HCT116 (cell line): ENCODE measurements at regions not wholly inside any gene's neighbourhood (a gene's known extent, or its start where the extent isn't known, plus 50 kb on each side); places are given as distances from the start of the nearest gene placed in this dataset.

Experiments used
- ATAC-seq: fragments of 200-7000 bp; cut with Tn5 transposase; 2 replicates; pipeline ENCODE4 v1.9.1; 2020; ENCODE audit warnings: mild to moderate bottlenecking, moderate library complexity
- BruUV-seq: library from RNA; stranded (reverse); fragments of 400-500 nt; replicated peaks from 2 replicates; lab custom pipeline; 2021; lab: Mats Ljungman, UMichigan
- CTCF ChIA-PET: fragments of 300-600 bp; sonication (Branson Sonifier 250); formaldehyde crosslinking; loops from one replicate; lab custom pipeline; 2021; ENCODE audit warnings: antibody characterized with exemption; lab: Charles Lee
- POLR2A ChIA-PET: fragments of 300-600, 350-600 bp; sonication (Branson Sonifier 250); formaldehyde crosslinking; loops from one replicate; lab custom pipeline; 2021; ENCODE audit warnings: antibody characterized with exemption; lab: Charles Lee
- RAD21 ChIA-PET, 2 experiments: fragments of 300-600 bp; sonication (Branson Sonifier 250); formaldehyde crosslinking; loops; one replicate each; lab custom pipeline; 2023; ENCODE audit warnings: low total read pairs in 2 of 2; ENCODE audit not compliant: uncharacterized antibody in 2 of 2, unreplicated experiment in 2 of 2, low non-redundant PET in 1 of 2; lab: Charles Lee
- DNase-seq: peaks from one replicate; pipeline ENCODE4 v3.0.0-alpha.2; 2010; ENCODE audit warnings: low read depth, low spot score
- H2AFZ ChIP-seq: fragments of 200-600 bp; shearing (Covaris generic), sonication (generic); 2 replicates; pipeline ENCODE4 v1.6.1; 2017; ENCODE audit warnings: low read depth, mixed run types, mixed read lengths, antibody characterized with exemption, low read length; ENCODE audit not compliant: poor library complexity, severe bottlenecking
- H3K27ac ChIP-seq: 2 replicates; pipeline ENCODE4 v1.5.1; 2012; ENCODE audit warnings: low read depth, low read length
- H3K27me3 ChIP-seq: fragments of 200-600 bp; sonication (generic); 2 replicates; pipeline ENCODE4 v1.6.1; 2016; ENCODE audit warnings: mixed run types, low read length, mixed read lengths; ENCODE audit not compliant: insufficient read depth
- H3K36me3 ChIP-seq, 2 experiments: fragments of 200-500 bp in 1 of 2; fragments of 200-600 bp in 1 of 2; sonication (Bioruptor generic) in 1 of 2; sonication (generic) in 1 of 2; 2 replicates each; pipeline versions ENCODE4 v1.5.1 to v1.6.1; 2014 to 2016; ENCODE audit warnings: low read length in 2 of 2, inconsistent platforms in 1 of 2, mixed read lengths in 1 of 2, mixed run types in 1 of 2; ENCODE audit not compliant: insufficient read depth in 2 of 2, control insufficient read depth in 1 of 2
- H3K4me1 ChIP-seq, 2 experiments: fragments of 200-600 bp in 1 of 2; sonication (generic) in 1 of 2; 2 replicates each; pipeline versions ENCODE4 v1.5.1 to v1.6.1; 2012 to 2017; ENCODE audit warnings: low read length in 2 of 2, inconsistent platforms in 1 of 2, mild to moderate bottlenecking in 1 of 2, mixed read lengths in 1 of 2, mixed run types in 1 of 2, moderate library complexity in 1 of 2; ENCODE audit not compliant: insufficient read depth in 2 of 2, control insufficient read depth in 1 of 2
- H3K4me2 ChIP-seq: fragments of 200-600 bp; sonication (generic); 2 replicates; pipeline ENCODE4 v1.6.1; 2017; ENCODE audit warnings: mixed run types, low read length, mixed read lengths
- H3K4me3 ChIP-seq, 2 experiments: fragments of 200-600 bp in 1 of 2; sonication (generic) in 1 of 2; replicated peaks in 1 of 2; 2 replicates each; pipeline ENCODE4 v1.5.1; 2011 to 2016; ENCODE audit warnings: low read length in 2 of 2, control low read depth in 1 of 2, low read depth in 1 of 2, mild to moderate bottlenecking in 1 of 2, mixed read lengths in 1 of 2, mixed run types in 1 of 2
- H3K79me2 ChIP-seq: fragments of 200-600 bp; sonication (generic); 2 replicates; pipeline ENCODE4 v1.6.1; 2017; ENCODE audit warnings: mild to moderate bottlenecking, mixed run types, low read length, moderate library complexity, mixed read lengths; ENCODE audit not compliant: insufficient read depth
- H3K9ac ChIP-seq: fragments of 200-600 bp; sonication (generic); 2 replicates; pipeline ENCODE4 v1.6.1; 2016; ENCODE audit warnings: low read length, mixed read lengths
- H3K9me2 ChIP-seq: fragments of 200-600 bp; sonication (generic), shearing (Covaris generic); 2 replicates; pipeline ENCODE4 v1.6.1; 2017; ENCODE audit warnings: mixed run types, mild to moderate bottlenecking, moderate library complexity; ENCODE audit not compliant: insufficient read depth
- H3K9me3 ChIP-seq, 2 experiments: fragments of 200-500 bp in 1 of 2; fragments of 200-600 bp in 1 of 2; sonication (Bioruptor generic) in 1 of 2; sonication (generic) in 1 of 2; 2 replicates each; pipeline ENCODE4 v1.6.1; 2014 to 2017; ENCODE audit warnings: low read length in 2 of 2, mixed read lengths in 2 of 2, inconsistent platforms in 1 of 2, low read depth in 1 of 2, mild to moderate bottlenecking in 1 of 2, mixed run types in 1 of 2, moderate library complexity in 1 of 2; ENCODE audit not compliant: control insufficient read depth in 1 of 2, insufficient read depth in 1 of 2
- H4K20me1 ChIP-seq: fragments of 200-600 bp; sonication (generic), shearing (Covaris generic); 2 replicates; pipeline ENCODE4 v1.6.1; 2017; ENCODE audit warnings: mixed run types, mild to moderate bottlenecking, moderate library complexity; ENCODE audit not compliant: insufficient read depth
- CBX3 ChIP-seq: IDR thresholded peaks from 2 replicates; pipeline ENCODE4 v1.6.1; 2012; ENCODE audit warnings: low read depth
- ELF1 ChIP-seq: IDR thresholded peaks from 2 replicates; pipeline ENCODE4 v1.6.1; 2012; ENCODE audit warnings: low read depth, borderline replicate concordance
- EZH2phosphoT487 ChIP-seq: fragments of 200-600 bp; IDR thresholded peaks from 2 replicates; pipeline ENCODE4 v1.6.1; 2018; ENCODE audit warnings: antibody characterized with exemption, borderline replicate concordance
- FOSL1 ChIP-seq: IDR thresholded peaks from 2 replicates; pipeline ENCODE4 v1.6.1; 2012; ENCODE audit warnings: low read depth
- JUND ChIP-seq: IDR thresholded peaks from 2 replicates; pipeline ENCODE4 v1.6.1; 2012
- POLR2A ChIP-seq: IDR thresholded peaks from 2 replicates; pipeline ENCODE4 v1.7.0; 2011; ENCODE audit warnings: borderline replicate concordance; ENCODE audit not compliant: insufficient read depth, insufficient read length; ENCODE audit errors: extremely low read depth
- POLR2AphosphoS5 ChIP-seq: IDR thresholded peaks from 2 replicates; pipeline ENCODE4 v1.6.1; 2011; ENCODE audit warnings: mild to moderate bottlenecking, low read depth, low read length, moderate library complexity
- RAD21 ChIP-seq: IDR thresholded peaks from 2 replicates; pipeline ENCODE4 v1.6.1; 2012; ENCODE audit warnings: low read depth, mild to moderate bottlenecking
- SP1 ChIP-seq: IDR thresholded peaks from 2 replicates; pipeline ENCODE4 v1.6.1; 2012; ENCODE audit warnings: low read depth
- YY1 ChIP-seq: IDR thresholded peaks from 2 replicates; pipeline ENCODE4 v1.6.1; 2011; ENCODE audit warnings: low read length, low read depth, moderate library complexity, mild to moderate bottlenecking; ENCODE audit not compliant: insufficient replicate concordance; ENCODE audit errors: extremely low read depth
- ZBTB33 ChIP-seq: IDR thresholded peaks from 2 replicates; pipeline ENCODE4 v1.6.1; 2011; ENCODE audit warnings: mild to moderate bottlenecking, low read length, moderate library complexity; ENCODE audit not compliant: insufficient replicate concordance; ENCODE audit errors: extremely low read depth
- ZFX ChIP-seq: fragments of 450-650 bp; IDR thresholded peaks from 2 replicates; pipeline ENCODE4 v1.6.1; 2017
- ZNF274 ChIP-seq: fragments of 200-500 bp; sonication (Bioruptor generic); IDR thresholded peaks from 2 replicates; pipeline ENCODE4 v1.6.1; 2014; ENCODE audit warnings: mild to moderate bottlenecking, low read depth, low read length, inconsistent platforms
- intact Hi-C: fragments of 100-400 bp; cut with micrococcal nuclease; formaldehyde crosslinking; loops from 2 replicates; pipeline ENCODE4 v1.10.0; 2022
- TF ChIP-seq, protein P1 (sequence below): IDR thresholded peaks from 2 replicates; pipeline ENCODE4 v1.6.1; 2012
- TF ChIP-seq, protein P2 (sequence below): IDR thresholded peaks from 2 replicates; pipeline ENCODE4 v1.6.1; 2012

DNA sequence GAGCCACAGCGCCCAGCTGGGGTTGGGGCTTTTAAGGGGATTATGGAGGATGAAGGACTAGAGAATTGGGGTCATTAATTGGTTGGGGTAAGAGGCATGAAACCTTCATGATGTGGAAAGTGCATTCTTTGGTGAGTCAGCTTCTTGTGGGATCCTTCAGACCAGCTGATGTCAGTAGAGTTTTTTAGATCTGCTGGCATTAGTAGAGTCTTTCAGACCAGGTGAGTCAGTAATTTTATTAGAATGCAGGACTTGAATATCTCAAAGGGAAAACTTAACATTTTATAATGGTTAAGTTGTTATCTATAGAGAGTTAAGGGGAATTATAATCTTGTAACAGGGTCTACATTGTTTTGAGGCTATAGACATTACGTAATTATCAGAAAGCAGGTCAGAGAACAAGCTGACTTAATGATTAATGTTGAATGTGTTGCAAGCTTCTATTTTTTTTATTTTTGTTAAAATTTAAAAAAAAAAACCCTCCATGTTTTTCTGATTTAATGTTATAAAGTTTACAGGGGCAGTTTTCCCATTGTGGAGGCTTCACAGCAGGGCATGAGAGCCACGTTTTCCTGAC lies 160.9 kb upstream of the FMN2 start:
- Histone ChIP-seq H3K9me2 (no peaks in the 10 kb centered on the region), H2AFZ (no peak overlapping the region), H3K27me3 (no peaks in the 10 kb centered on the region), H3K9me3 (peaks cover 0 to 5% of the 10 kb centered on the region in 2 experiments; a peak in 3 of 4 replicates), H3K9ac (no peak overlapping the region), H3K4me1 (no peaks in the 10 kb centered on the region), H3K4me2 (no peak overlapping the region), H3K27ac (no peak overlapping the region), H3K79me2 (no peaks in the 10 kb centered on the region), H4K20me1 (no peaks in the 10 kb centered on the region), H3K4me3 (no peak overlapping the region), H3K36me3 (no peaks in the 10 kb centered on the region)
- RAD21 ChIA-PET, result no interaction called here
- ATAC-seq, result no peak
- POLR2A ChIA-PET, result no interaction called here
- no TSS peak for BruUV-seq
- intact Hi-C loops, result no loop called here
- no peak for DNase-seq
- CTCF ChIA-PET, result no interaction called here
- no peak for TF ChIP-seq POLR2A
- TF ChIP-seq CBX3, result no peak
- no peak for TF ChIP-seq YY1
- no peak for TF ChIP-seq ZFX
- TF ChIP-seq, protein P1, sequence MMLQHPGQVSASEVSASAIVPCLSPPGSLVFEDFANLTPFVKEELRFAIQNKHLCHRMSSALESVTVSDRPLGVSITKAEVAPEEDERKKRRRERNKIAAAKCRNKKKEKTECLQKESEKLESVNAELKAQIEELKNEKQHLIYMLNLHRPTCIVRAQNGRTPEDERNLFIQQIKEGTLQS, result no peak
- TF ChIP-seq RAD21, result no peak
- TF ChIP-seq EZH2phosphoT487, result no peak
- no peak for TF ChIP-seq SP1
- TF ChIP-seq ZNF274, result no peak
- no peak for TF ChIP-seq JUND
- TF ChIP-seq POLR2AphosphoS5, result no peak
- TF ChIP-seq FOSL1, result no peak
- TF ChIP-seq ELF1, result no peak
- TF ChIP-seq, protein P2, sequence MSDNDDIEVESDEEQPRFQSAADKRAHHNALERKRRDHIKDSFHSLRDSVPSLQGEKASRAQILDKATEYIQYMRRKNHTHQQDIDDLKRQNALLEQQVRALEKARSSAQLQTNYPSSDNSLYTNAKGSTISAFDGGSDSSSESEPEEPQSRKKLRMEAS, result no peak
- TF ChIP-seq ZBTB33, result no peak
